ENCODE measurements at regions not wholly inside any gene's neighbourhood (a gene's known extent, or its start where the extent isn't known, plus 50 kb on each side); places are given as distances from the start of the nearest gene placed in this dataset. TPM values are rescaled to one million over a fixed set of nuclear protein-coding genes. Genes with fewer than 3 reads are reported as not detected.

Small RNA genes in the stretch of these regions (microRNA-seq; reads per million reads assigned to microRNA genes)
- not detected for gene MIR548AJ1 (ENCODE audit: unreplicated experiment)
